ENCODE measurements at regions not wholly inside any gene's neighbourhood (a gene's known extent, or its start where the extent isn't known, plus 50 kb on each side); places are given as distances from the start of the nearest gene placed in this dataset.

DNA sequence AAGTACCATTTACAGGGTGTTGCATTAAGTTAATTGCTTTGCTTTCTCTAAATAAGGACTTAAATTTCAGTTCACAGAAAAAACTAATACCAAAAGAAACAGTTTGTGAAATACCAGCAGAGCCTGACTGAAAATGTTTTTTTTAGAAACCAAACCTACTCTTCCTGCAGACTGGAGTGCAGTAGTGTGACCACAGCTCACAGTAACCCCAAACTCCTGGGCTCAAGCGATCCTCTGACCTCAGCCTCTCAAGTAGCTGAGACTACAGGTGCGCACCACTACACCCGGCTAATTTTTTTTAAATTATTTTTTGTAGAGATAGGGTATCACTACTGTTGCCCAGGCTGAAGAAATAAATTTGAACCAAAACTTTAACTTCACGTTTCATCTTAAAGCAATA is 103.5 kb upstream of the PLEKHA5 start:
- Histone ChIP-seq H3K36me3 (no peaks in the 10 kb centered on the region), H3K4me1 (no peaks in the 10 kb centered on the region), H3K9me3 (no peaks in the 10 kb centered on the region), H3K27me3 (no peaks in the 10 kb centered on the region), H3K27ac (no peak overlapping the region), H3K4me3 (no peak overlapping the region)
- TF ChIP-seq, protein P1, sequence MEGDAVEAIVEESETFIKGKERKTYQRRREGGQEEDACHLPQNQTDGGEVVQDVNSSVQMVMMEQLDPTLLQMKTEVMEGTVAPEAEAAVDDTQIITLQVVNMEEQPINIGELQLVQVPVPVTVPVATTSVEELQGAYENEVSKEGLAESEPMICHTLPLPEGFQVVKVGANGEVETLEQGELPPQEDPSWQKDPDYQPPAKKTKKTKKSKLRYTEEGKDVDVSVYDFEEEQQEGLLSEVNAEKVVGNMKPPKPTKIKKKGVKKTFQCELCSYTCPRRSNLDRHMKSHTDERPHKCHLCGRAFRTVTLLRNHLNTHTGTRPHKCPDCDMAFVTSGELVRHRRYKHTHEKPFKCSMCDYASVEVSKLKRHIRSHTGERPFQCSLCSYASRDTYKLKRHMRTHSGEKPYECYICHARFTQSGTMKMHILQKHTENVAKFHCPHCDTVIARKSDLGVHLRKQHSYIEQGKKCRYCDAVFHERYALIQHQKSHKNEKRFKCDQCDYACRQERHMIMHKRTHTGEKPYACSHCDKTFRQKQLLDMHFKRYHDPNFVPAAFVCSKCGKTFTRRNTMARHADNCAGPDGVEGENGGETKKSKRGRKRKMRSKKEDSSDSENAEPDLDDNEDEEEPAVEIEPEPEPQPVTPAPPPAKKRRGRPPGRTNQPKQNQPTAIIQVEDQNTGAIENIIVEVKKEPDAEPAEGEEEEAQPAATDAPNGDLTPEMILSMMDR (IDR thresholded peaks at IDR 0.05) = no peak
- ATAC-seq (no peak), DNase-seq (no peak)
- intact Hi-C loops (cut with DNase I) = no loop called here

DNA sequence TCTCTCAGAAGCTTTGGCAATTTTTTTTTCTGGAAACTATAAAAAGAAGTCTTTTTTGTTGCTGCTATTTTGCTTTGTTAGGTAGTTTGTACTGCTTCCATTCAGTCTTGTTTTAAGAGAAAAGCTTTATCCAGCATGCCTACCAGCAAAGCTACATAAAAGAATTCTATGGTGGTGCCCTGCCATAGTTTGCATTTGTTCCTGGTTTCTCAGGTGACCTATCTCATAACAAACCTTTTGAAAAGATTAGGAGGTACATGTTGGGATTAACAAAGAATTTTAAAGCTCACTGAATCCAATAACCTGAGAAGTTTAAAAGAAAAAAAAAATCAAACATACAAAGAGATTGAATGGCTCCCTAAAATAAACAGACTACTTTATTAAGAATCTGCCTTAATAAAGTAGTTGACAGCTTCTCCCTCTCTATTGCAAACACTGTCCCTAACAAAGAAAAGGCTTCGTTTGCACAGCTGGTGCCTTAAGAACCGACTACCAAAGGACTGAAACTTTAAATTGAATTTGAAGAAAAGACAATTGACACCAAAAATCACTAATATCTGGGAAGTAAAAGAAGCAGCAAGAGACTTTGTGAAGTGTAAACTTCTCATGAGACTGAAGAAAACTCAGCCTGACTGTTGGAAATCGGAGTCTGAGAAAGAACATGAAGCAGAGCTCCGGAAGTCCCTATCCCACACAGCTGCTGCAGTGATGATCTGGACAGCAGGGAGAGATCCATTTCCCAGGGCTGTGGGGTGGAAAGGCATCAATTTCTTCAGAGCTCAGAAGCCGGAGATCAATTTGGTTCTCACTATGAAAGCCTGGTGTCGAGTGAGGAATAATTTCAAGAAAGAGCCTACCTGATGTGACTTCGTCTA is 102.7 kb upstream of the PLEKHA5 start:
- Histone ChIP-seq H3K27me3 (no peaks in the 10 kb centered on the region), H3K27ac (no peak overlapping the region), H3K9me3 (no peaks in the 10 kb centered on the region), H3K36me3 (no peaks in the 10 kb centered on the region), H3K4me3 (no peak overlapping the region), H3K4me1 (no peaks in the 10 kb centered on the region)
- ATAC-seq (no peak), DNase-seq (no peak)
- TF ChIP-seq, protein P1 (IDR thresholded peaks at IDR 0.05) = no peak
- intact Hi-C loops (cut with DNase I) = no loop called here

DNA sequence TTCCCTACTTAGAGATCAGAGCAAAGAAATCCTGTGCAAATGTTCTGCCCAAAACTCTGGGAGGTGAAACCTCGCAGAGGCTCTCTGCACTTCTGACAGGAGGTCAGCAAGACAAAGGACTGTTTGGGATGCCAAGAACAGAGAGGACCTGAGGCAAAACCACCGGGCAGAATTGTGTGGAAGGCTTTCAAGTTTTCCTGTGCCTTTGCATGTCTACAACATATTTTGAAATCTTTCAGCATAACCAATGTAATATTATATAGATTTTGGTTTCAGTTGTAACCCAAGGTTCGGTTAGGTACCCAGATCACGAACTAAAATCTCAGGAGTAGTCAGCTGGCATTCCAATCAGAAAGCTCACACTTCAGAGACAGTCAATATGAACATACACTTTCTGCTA is 99.4 kb upstream of the PLEKHA5 start:
- ATAC-seq = no peak
- intact Hi-C loops (cut with DNase I) = no loop called here
- no peaks in the 10 kb centered on the region for H3K27me3 ChIP-seq

DNA sequence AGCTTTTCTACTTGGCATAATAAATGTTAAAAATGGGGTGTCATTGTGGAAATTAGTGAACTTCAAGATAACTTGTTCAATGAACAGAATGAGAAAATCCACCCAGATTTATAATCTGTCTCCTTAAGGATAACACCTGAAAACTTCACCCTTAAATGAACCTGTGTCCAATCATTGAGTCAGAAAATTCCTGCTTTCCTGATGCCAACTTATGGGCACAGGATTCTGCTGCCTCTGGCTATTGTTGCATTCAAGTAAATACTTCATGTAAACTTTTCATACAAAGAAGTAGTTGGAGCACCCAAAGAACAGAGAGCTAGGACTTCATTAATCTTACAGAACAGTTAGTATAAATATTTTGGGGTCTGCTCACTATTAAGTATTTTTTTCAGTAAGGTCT is 98.9 kb upstream of the PLEKHA5 start:
- ATAC-seq = no peak
- H3K27me3 ChIP-seq = no peaks in the 10 kb centered on the region
- intact Hi-C loops (cut with DNase I) = no loop called here
- no peaks in the 10 kb centered on the region for H3K4me1 ChIP-seq
- H3K4me3 ChIP-seq = no peak overlapping the region
- H3K36me3 ChIP-seq = no peaks in the 10 kb centered on the region
- DNase-seq = no peak
- TF ChIP-seq, protein P1 (IDR thresholded peaks at IDR 0.05) = no peak
- no peak overlapping the region for H3K27ac ChIP-seq
- no peaks in the 10 kb centered on the region for H3K9me3 ChIP-seq

More for the DNA sequence above, 99.4 kb upstream of the PLEKHA5 start:
- TF ChIP-seq, protein P1 (IDR thresholded peaks at IDR 0.05) = no peak
- H3K4me1 ChIP-seq = no peaks in the 10 kb centered on the region
- no peak for DNase-seq
- H3K4me3 ChIP-seq = no peak overlapping the region
- no peaks in the 10 kb centered on the region for H3K9me3 ChIP-seq
- no peak overlapping the region for H3K27ac ChIP-seq
- no peaks in the 10 kb centered on the region for H3K36me3 ChIP-seq

DNA sequence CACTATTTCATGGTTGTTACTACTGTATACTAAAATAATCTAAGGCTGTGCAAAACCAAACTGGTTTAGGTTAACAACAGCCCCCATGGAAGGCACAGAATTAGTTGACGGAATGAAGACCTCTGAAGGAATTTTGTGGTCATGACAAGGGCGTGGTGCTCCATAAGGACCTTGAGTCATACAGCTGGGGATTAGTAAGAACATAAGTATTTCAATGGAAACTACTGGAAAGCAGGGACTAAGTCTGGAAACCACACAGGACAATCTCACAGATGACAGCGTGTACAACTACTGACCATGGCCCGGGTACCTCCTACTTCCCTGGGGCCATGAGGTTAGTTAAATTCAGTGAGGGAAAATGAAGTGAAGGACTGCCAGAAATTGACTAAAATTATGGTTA is 98.5 kb upstream of the PLEKHA5 start:
- TF ChIP-seq, protein P1 (IDR thresholded peaks at IDR 0.05) = no peak
- peaks cover under 1% of the 10 kb centered on the region for H3K4me1 ChIP-seq
- no peaks in the 10 kb centered on the region for H3K9me3 ChIP-seq
- ATAC-seq (peak; percentile 29), DNase-seq (no peak)
- no peaks in the 10 kb centered on the region for H3K36me3 ChIP-seq
- H3K27me3 ChIP-seq = no peaks in the 10 kb centered on the region
- H3K4me3 ChIP-seq = no peak overlapping the region
- intact Hi-C loops (cut with DNase I) = no loop called here
- H3K27ac ChIP-seq = no peak overlapping the region
